ENCODE measurements at regions not wholly inside any gene's neighbourhood (a gene's known extent, or its start where the extent isn't known, plus 50 kb on each side); places are given as distances from the start of the nearest gene placed in this dataset.
"Not testable (repeated sequence)": the region's sequence is repeated elsewhere in the genome, so short reads cannot be mapped to it uniquely, and the experiment has no call there.

DNA sequence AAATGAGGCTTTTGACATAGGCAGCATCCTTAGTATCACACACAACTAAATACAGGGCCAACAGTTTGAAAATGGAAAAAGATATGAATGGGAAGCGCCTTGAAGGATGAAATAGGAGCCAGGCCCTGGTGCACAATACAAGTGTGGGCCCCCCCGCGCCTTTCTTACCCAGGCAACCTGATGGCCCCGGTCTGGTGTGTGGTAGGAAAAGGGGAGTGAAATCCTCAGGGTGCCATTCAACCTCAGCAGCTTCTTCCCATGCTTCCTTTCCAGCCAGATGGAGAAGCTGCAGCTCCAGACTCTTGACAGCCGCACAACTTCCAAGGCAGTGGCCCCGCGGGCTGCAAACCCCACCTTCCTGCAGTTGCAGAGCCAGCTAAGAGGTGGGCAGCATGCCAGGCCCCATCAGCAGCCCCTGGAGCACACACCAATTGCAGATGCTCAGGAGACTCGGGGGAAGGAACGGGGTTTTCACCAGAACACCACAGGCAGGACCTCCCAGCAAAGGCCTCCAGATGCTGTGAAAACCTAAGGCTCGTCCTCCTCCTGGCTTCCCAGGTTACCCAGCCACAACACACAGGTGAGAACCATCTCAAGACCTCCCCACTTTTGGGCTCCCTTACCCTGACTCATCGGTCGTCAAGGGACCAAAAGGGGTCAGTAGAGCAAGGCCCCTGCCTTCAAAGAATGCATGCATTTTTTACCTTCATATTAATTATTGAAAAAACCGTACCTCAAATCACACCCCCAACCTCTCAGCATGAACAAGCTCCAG, 101.6 kb downstream of the CPN2 start:
- DNase-seq (ENCODE audit: low spot score) = no peak

GRCh38 chr3:194250098-194251002, 100.8 kb downstream of the CPN2 start:
- DNase-seq (ENCODE audit: low spot score) = peak; percentile 76

GRCh38 chr3:194251007-194251406, 100.1 kb downstream of the CPN2 start:
- no peak for DNase-seq (ENCODE audit: low spot score)

GRCh38 chr3:194251461-194251860, 99.7 kb downstream of the CPN2 start:
- no peak for DNase-seq (ENCODE audit: low spot score)

- DNase-seq (ENCODE audit: low spot score) = no peak
Observed at GRCh38 chr3:194251891-194252560, 99.1 kb downstream of the CPN2 start.

DNA sequence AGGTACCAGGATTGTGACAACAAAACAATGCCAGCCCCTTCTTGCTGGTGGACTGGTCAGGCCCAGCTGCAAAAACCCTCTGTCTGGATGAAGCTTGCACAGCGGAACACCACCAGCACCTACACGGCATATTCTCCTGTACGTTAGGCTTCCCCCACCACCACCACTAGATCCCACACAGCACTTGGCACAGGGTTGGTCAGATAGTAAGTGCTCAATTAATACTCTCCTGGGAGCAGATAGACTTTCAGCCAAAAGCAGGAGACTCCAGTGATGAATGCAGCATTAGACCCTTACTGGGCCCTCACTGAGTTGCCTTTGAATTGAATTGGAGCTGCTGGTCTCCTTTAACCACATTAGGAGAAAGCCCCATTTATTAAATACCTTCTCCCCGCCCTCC, 97.9 kb downstream of the CPN2 start:
- DNase-seq (ENCODE audit: low spot score) = no peak

DNA sequence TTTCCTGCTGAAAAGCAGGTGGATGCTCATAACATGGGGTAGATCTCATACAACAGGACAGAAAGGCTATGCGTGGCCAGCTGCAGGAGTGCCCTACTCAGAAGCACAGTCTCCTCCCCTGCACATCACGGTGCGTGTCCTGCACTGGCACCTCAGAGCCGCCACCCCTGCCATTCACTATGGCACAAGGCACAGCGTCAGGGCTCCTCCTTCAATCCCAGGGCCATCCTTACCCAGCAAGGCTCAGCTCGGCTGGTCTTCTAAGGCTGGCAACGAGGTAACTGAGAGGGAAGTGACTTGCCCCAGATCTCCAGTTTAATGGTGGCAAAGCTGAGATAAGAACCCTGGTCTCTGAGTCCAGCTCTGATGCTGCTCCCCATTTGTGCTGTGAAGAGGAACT, 97.1 kb downstream of the CPN2 start:
- peak; percentile 0 for DNase-seq (ENCODE audit: low spot score)

DNA sequence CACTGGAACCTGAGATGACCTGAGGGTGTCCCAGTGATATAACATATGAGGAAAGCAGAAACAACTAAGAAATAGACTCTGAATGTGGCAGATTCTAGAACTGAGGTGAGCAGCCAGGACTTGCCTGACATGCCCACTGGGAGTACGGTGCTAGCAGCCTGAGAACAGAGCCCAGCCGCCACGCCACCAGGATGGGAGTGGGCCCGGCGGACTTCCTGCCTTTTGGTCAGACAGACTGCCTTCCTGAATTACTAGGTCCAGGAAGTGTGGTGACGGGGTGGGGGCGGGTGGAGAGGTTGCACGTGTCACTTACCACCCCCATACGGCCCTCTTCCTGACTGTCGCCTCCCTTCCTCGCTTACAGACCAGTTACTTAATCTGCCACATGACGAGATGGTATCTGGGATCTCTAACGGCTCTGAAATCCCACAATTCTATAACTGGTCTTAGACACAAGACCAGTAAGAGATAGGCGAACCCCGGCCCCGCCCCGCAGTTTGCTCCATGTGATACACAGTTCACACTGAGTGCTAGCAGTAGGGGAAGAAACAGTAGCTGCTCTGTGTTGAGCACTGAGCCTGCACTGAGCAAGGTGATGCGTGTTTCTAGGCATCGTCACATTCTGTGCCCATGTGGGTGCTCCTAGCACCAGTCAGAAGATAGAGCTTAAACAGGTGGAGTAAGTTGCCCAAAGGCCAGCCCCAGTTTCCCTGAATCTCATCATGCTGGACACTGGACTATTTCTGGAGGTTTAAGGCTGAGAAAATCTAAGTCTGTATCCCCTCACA, 95.7 kb downstream of the CPN2 start:
- peak; percentile 79 for DNase-seq (ENCODE audit: low spot score)

DNA sequence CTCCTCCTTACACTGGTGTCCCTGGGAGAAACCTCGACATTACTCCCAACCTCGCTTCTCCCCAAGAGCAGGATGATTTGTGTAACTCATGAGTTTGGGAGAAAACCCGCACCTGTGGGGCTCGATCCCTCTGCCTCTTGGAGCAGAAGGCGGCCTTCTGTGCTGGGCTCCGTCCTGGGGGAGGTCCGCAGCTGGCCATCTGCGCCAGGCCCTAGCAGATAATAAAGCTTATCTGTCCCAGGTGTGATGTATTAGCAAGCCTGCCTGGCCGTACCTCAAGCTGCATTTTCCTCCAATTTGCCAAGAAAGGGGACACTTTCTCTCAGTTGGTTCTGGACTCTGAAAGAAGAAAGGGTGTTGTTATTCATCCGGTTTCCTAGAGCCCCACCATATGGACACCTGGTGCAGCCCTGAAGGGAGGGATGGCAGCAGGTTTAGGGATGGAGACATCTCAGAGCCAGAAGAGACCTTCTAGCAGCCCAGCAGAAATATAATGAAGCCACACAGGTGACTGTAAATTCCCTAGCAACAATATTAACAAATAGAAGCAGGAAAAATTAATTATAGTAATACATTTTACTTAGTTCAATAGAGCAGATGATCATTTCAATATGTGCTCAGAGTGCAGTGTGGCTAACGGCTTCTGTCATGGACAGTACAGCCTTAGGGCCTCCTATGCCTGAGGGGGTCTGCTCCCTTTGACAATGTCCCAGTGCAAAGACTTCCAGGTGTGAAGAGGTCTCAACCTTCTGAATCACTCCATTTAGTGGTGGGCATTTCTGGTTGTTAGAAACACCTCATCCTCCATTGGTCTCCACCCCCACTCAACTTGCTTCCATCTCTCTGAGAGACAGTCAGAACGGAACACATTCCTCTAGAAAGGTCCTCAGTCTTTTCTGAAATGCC, 94.8 kb downstream of the CPN2 start:
- no peak for DNase-seq (ENCODE audit: low spot score)

- no peak for DNase-seq (ENCODE audit: low spot score)
Observed at GRCh38 chr3:194257151-194257621, 93.9 kb downstream of the CPN2 start.

- DNase-seq (ENCODE audit: low spot score) = no peak
Observed at GRCh38 chr3:194257916-194258668, 93.0 kb downstream of the CPN2 start.

GRCh38 chr3:194259982-194260766, 91.0 kb downstream of the CPN2 start:
- no peak for DNase-seq (ENCODE audit: low spot score)

DNA sequence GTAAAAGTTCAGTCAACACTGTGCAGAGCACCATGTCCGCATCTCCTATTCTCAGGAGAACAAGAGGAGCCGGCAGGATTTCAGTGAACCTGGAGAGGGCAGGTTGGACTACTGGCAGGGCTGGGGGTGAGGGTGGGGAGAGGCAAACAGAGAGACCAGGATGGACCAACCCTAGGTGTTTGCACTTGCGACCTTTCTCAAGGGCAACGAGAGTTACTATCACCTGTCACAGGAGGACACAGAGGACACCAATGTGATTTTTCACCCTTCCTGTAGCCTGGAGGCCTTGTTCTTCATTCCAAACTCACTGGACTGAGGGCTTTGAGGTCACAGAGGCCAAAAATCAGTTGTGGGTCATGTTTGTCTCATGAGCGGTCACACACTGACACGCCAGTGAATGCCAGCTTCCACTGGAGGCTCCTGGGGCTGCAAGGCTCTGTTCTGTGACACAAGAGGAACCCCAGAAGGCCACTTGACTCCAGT, 89.5 kb downstream of the CPN2 start:
- no peak for DNase-seq (ENCODE audit: low spot score)

DNA sequence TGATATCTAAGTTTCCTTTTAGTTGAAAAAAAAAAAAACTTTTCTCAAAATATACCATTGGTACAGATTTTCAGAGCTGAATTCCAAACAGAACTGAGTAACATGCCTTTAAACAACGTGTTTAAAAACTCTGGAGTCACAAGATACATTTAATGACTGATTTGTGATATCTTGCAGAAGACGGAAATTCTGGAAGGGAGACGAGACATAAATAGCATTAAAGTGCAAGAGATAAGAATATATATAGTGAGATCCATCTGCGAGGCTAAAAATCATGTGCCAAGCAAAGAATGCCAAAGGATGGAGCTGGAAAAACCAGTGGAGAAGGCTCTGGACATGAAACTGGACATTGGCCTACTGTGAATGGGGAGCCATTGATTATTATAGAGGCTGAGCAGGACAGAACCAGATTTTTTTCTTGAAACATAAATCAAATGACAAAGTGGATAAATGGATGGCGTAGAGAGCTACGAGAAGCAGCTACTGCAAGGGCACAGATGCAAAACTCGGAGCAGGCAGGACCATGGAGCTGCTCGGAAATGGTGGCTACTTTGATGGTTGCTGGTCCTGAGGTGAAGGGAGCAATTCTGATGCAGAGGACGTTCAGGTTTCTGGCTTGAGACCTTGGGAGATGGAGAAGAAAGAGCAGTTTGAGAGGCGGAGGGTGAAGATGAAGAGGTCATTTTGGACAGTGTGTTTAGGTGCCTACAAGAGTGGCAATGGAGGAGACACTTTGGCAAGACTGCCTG, 88.8 kb downstream of the CPN2 start:
- no peak for DNase-seq (ENCODE audit: low spot score)

- no peak for DNase-seq (ENCODE audit: low spot score)
Observed at GRCh38 chr3:194262925-194263305, 88.2 kb downstream of the CPN2 start.

GRCh38 chr3:194264631-194265504, 86.3 kb downstream of the CPN2 start:
- not testable (repeated sequence) for DNase-seq (ENCODE audit: low spot score)

DNA sequence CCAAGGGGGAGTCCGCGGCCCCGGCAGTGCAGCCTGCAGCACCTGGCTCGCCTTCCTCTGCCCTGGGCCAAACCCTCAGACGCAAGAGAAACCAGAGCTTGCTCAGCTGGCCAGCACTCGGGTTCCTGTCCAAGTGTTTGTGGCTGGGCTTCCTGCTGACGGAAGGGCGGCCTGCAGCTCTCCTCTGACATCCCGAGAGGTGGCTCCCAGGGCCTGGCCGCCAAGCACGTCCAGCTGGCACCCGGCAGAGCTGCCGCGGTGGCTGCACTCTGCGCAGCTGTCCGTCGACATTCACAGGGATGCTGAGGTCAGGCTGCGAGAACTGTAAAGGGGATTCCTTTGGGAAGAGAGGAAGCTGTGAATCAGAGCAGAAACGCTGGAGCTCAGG, 85.6 kb downstream of the CPN2 start:
- peak; percentile 49 for DNase-seq (ENCODE audit: low spot score)
